ENCODE measurements at regions not wholly inside any gene's neighbourhood (a gene's known extent, or its start where the extent isn't known, plus 50 kb on each side); places are given as distances from the start of the nearest gene placed in this dataset.

DNA sequence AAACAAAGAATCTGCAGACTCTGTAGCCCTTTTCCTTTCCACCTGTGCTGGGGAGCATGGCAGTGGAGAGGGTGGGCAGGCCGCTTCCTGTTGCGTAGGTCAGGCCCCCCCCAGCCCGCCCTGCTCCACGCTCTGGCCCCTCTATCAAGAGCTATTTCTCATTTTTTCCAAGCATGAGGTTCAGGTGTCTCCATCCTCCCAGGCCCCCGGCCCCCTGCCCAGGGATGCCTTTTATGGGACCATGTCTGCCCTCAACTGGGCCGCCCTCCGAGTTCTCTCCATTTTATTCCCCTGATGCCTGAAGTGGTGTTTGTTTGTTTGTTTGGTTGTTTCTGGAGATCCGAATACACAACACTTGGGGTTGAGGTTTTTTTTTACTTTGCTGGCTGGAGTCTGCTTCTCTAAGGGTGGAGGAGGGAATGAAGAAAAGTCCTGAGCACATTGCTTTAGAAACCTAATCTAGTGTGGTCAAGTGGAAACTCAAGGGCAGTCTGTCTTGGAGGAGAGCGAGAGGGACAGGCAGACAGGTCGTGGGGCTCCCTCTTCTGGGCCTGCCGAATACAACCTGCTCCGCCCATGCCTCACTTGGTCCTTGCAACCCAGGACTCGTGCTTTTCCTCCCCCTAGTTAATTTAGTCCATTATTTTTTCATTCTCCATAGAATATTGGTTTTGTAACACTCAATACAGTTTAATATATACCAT, 176.5 kb upstream of the LYSMD4 start:
- TF ChIP-seq, protein P1, sequence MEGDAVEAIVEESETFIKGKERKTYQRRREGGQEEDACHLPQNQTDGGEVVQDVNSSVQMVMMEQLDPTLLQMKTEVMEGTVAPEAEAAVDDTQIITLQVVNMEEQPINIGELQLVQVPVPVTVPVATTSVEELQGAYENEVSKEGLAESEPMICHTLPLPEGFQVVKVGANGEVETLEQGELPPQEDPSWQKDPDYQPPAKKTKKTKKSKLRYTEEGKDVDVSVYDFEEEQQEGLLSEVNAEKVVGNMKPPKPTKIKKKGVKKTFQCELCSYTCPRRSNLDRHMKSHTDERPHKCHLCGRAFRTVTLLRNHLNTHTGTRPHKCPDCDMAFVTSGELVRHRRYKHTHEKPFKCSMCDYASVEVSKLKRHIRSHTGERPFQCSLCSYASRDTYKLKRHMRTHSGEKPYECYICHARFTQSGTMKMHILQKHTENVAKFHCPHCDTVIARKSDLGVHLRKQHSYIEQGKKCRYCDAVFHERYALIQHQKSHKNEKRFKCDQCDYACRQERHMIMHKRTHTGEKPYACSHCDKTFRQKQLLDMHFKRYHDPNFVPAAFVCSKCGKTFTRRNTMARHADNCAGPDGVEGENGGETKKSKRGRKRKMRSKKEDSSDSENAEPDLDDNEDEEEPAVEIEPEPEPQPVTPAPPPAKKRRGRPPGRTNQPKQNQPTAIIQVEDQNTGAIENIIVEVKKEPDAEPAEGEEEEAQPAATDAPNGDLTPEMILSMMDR (conservative IDR thresholded peaks at IDR 0.05; ENCODE audit: low read depth, low read length) = peak; percentile 49
- TF ChIP-seq EZH2 (IDR thresholded peaks at IDR 0.05; ENCODE audit: low read length, unreplicated experiment) = no peak
